ENCODE measurements at regions not wholly inside any gene's neighbourhood (a gene's known extent, or its start where the extent isn't known, plus 50 kb on each side); places are given as distances from the start of the nearest gene placed in this dataset.

GRCh38 chr20:39632176-39632575 lies 670.0 kb downstream of the DHX35 start:
- no peak for DNase-seq (ENCODE audit: low spot score)

- no peak for DNase-seq (ENCODE audit: low spot score)
Measured at GRCh38 chr20:39631557-39631956, 669.4 kb downstream of the DHX35 start.

- no peak for DNase-seq (ENCODE audit: low spot score)
Measured at GRCh38 chr20:39630215-39630908, 668.2 kb downstream of the DHX35 start.

DNA sequence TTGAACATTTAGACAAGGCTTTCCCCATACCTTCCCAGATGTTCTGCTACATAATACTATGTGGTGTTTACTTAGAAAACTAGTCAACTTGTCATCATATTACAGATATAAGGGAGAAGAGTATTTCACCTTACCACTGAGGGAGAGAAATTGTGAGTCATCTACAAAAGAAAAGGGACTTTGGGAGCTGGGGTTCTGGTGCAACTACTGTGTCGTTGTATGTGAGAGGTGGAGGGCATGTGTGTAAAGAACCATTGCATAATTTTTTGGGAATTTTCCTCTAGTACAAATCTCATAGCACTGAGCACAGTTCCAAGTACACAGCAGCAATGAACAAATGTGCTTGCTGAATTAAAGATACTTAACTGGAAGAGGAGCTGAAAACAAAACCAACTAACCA lies 665.6 kb downstream of the DHX35 start:
- no peak for DNase-seq (ENCODE audit: low spot score)

DNA sequence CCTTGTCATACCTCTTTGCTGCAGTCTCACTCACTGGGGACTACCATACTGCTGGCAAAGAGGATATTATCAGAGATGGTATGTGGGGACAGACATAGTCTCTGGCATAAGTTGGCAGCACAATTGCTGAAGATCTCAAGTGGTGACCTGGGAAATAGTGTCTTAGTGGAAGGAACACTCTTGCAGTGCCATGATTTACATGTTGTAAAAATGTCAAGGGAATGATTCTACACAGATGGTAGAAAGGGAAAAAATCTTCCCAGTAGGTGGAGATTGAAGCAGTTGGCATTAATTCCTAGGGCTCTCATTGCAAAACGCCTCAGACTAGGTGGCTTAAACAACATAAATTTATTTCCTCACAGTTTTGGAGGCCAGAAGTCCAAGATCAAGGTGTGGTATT lies 662.2 kb downstream of the DHX35 start:
- no peak for DNase-seq (ENCODE audit: low spot score)

DNA sequence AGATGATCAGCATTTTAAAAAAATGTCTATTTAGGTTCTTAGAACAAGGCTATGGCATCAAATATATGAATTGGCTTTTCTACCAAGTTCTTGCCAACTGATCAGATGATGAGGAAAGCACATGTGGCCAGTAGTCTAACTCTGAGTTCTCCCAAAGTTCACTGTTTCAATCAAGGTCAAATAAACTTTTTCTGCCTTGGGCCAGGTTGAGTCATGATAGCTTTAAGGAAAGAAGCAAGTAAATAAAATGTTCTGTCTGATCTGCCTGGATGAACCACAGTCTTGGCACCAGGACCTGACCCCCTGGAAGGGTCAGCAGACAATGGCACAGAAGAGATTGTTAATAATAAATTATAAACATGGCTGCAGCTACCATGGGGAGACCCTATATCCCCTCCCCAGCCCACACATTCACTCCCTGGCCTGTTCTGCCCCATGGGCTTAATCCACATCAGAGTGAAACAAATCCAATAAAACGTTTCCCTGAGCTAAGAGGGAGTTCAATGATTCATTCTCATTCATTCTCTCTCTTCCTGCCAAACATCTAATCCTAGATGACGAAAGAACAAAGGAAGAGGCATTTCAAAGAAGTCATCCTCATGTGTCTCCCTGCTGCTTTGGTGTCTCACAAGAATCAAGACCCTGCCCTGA lies 661.6 kb downstream of the DHX35 start:
- DNase-seq (ENCODE audit: low spot score): no peak

DNA sequence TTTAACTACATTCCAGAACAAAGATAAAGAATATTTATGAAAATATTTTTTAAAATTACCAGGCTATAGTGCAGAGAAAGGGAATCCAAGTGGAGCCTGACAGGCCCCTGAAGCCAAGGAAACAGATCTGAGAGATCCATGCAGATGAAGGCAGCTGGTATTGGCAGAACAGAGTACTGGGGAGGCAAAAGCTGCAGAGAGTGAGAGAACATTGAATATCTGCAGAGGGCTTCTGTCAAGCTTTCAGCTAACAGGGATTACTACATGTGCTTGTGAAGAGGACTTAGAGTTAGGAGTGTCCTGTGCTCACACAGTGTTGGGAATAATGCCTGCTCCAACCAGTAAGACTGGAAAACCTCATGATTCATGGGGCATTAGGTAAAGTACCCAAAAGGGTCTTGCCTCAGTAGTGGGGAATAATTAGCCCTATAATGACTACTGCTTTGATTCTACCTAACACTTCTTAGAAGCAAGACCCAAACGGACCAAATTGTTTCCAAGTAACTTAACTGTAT lies 657.2 kb downstream of the DHX35 start:
- DNase-seq (ENCODE audit: low spot score): no peak

GRCh38 chr20:39611901-39612300 lies 649.8 kb downstream of the DHX35 start:
- no peak for DNase-seq (ENCODE audit: low spot score)

GRCh38 chr20:39607141-39607540 lies 645.0 kb downstream of the DHX35 start:
- no peak for DNase-seq (ENCODE audit: low spot score)

GRCh38 chr20:39605908-39606307 lies 643.8 kb downstream of the DHX35 start:
- DNase-seq (ENCODE audit: low spot score): no peak

DNA sequence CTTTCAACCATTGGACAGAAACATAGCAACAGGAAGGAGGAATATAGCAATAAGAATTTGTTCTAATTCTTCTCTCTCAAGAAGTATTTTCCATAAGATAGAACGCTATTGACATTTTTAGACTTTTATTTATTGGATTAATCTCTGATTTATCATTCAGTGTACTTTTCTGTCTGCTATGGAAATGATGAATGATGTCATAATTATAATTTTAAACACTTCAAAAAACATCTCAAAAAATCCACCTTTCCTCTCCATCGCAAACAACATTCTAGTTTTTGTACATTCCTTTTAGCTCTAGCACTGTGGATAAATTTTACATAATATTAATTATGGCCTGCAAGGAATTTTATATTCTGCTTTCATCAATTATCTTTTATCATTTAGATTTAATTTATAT lies 643.2 kb downstream of the DHX35 start:
- no peak for DNase-seq (ENCODE audit: low spot score)

DNA sequence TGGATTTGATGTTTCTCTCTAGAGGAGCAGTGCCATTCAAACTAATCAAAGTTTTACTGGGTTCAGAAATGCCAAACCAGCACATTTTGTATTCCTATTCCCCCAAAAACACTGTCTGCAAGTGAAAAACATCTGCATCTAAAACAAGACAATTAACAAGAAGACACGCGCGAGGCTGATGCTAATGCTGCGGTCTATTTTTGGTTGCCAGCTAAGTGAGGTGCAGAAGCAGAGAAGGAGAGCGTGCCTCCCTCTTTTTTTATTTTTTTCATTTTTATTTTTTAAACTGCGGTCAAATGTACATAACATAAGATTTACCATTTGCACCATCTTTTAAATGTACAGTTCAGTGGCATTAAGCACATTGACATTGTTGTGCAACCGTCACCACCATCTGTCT lies 641.1 kb downstream of the DHX35 start:
- DNase-seq (ENCODE audit: low spot score): no peak

- DNase-seq (ENCODE audit: low spot score): no peak
Measured at GRCh38 chr20:39602649-39603048, 640.5 kb downstream of the DHX35 start.

- no peak for DNase-seq (ENCODE audit: low spot score)
Measured at GRCh38 chr20:39600871-39601270, 638.7 kb downstream of the DHX35 start.

- no peak for DNase-seq (ENCODE audit: low spot score)
Measured at GRCh38 chr20:39600156-39600555, 638.0 kb downstream of the DHX35 start.

DNA sequence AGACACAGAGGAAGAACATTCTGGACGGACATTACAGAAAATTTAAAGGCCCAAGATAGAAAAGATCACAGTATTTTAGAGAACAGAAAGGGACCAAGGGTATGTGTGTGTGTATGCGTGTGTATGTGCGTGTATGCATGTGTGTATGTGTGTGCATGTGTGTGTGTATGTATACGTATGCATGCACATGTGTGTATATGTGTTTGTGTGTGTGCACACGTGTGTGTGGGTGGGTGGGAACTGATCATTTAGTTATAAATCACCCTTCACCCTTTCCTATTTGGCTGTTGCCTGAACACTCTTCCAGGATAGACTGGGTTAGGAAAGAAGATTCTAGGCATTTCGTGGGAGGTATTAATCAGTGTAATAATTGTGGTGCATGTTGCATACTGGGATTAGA lies 634.4 kb downstream of the DHX35 start:
- DNase-seq (ENCODE audit: low spot score): no peak

GRCh38 chr20:39592371-39592770 lies 630.2 kb downstream of the DHX35 start:
- DNase-seq (ENCODE audit: low spot score): no peak

GRCh38 chr20:39588148-39588757 lies 626.1 kb downstream of the DHX35 start:
- no peak for DNase-seq (ENCODE audit: low spot score)

- DNase-seq (ENCODE audit: low spot score): no peak
Measured at GRCh38 chr20:39581034-39581433, 618.9 kb downstream of the DHX35 start.

GRCh38 chr20:39576771-39577170 lies 614.6 kb downstream of the DHX35 start:
- DNase-seq (ENCODE audit: low spot score): no peak

DNA sequence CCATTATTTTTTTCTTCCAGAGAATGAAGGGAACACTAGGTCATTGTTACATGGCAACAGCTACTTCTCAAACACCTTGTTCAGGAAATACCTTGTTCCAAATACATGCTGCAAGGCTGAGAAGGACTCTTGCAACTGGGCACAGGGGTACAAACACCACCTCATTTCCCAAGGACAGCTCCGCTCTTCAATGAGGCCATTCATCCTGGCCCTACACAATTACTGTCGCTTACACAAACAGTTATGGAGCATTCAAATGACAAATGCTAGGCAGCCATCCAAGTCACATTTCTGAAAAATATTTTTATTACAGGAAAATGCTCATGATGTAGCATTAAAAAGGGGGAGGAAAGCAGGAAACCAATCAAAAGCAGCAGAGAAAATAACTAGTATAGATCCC lies 611.9 kb downstream of the DHX35 start:
- no peak for DNase-seq (ENCODE audit: low spot score)

- no peak for DNase-seq (ENCODE audit: low spot score)
Measured at GRCh38 chr20:39571171-39571570, 609.0 kb downstream of the DHX35 start.

DNA sequence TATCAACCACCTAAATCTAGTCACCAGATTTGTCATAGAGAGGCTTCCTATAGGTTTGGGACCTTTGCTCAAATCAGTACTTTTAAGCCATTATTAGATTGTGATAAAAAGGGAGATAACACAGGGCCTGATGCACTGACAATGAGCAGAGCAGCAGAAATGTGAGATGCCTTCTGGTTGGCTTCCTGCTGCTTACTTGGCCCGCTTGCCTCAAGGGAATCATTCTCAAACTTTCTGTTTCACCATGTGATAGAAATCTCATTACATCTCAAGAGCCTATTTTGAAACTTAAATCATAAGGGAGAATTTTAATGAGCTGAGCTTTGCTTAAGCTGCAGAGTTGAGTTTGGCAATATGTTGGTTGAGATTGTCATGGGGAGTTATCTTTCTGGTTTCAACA lies 606.0 kb downstream of the DHX35 start:
- DNase-seq (ENCODE audit: low spot score): peak; percentile 5

All from activated CD4-positive, alpha-beta T cell treated with anti-CD3 and anti-CD28 coated beads, Interleukin-2, Interleukin-4, amounts not matched to agents 100 ng/mL and 50 ng/mL, durations not matched to agents 16 hours and 8 hours (primary cell).